H1 (cell line): ENCODE measurements at regions not wholly inside any gene's neighbourhood (a gene's known extent, or its start where the extent isn't known, plus 50 kb on each side); places are given as distances from the start of the nearest gene placed in this dataset.

ENCODE experiments used
- CTCF ChIA-PET: fragments of 300-600 bp; sonication (Branson Sonifier 250); formaldehyde crosslinking; loops from one replicate; lab custom pipeline; 2021; ENCODE audit not compliant: partially characterized antibody; lab: Charles Lee
- POLR2A ChIA-PET: fragments of 300-600 bp; sonication (Branson Sonifier 250); formaldehyde crosslinking; loops from one replicate; lab custom pipeline; 2021; ENCODE audit warnings: inconsistent platforms; ENCODE audit not compliant: partially characterized antibody; lab: Charles Lee
- DNase-seq, 2 experiments: peaks; one replicate each; pipeline versions ENCODE4 v3.0.0 to v3.0.0-alpha.2; 2010 to 2022; ENCODE audit warnings: low spot score in 2 of 2, low read depth in 1 of 2, mixed read lengths in 1 of 2
- FAIRE-seq: peaks from 2 replicates; lab custom pipeline; 2011; peaks lifted over from hg19 to GRCh38; lab: Jason Lieb, UNC
- H2AFZ ChIP-seq: 2 replicates; pipeline ENCODE4 v1.8.1; 2012; ENCODE audit warnings: low read length, inconsistent platforms
- H2AK5ac ChIP-seq: 2 replicates; pipeline ENCODE4 v1.6.1; 2013; ENCODE audit warnings: low read depth, low read length
- H2BK120ac ChIP-seq: replicated peaks from 2 replicates; pipeline ENCODE3; 2013; ENCODE audit warnings: low read depth, low read length, inconsistent platforms
- H2BK12ac ChIP-seq: 2 replicates; pipeline ENCODE4 v1.6.1; 2013; ENCODE audit warnings: low read depth, low read length
- H2BK15ac ChIP-seq: 2 replicates; pipeline ENCODE4 v1.6.1; 2013; ENCODE audit warnings: low read length
- H2BK20ac ChIP-seq: 2 replicates; pipeline ENCODE4 v1.6.1; 2013; ENCODE audit warnings: low read length
- H2BK5ac ChIP-seq: 2 replicates; pipeline ENCODE4 v1.6.1; 2013; ENCODE audit warnings: low read depth, low read length
- H3K14ac ChIP-seq: 2 replicates; pipeline ENCODE4 v1.6.1; 2013; ENCODE audit warnings: inconsistent platforms; ENCODE audit not compliant: insufficient read length
- H3K18ac ChIP-seq: 2 replicates; pipeline ENCODE4 v1.6.1; 2013; ENCODE audit warnings: low read length; ENCODE audit errors: extremely low read depth
- H3K23ac ChIP-seq: 2 replicates; pipeline ENCODE4 v1.6.1; 2013; ENCODE audit warnings: inconsistent platforms; ENCODE audit not compliant: insufficient read length
- H3K23me2 ChIP-seq: 2 replicates; pipeline ENCODE4 v1.6.1; 2013; ENCODE audit warnings: low read depth, low read length
- H3K27ac ChIP-seq: 2 replicates; pipeline ENCODE4 v1.6.1; 2011; ENCODE audit warnings: low read depth, low read length, inconsistent platforms
- H3K27me3 ChIP-seq, 4 experiments: replicated peaks in 1 of 4; 1 replicate in 1 of 4; 2 replicates in 3 of 4; pipeline versions ENCODE4 v1.6.1 to v1.8.1; 2011 to 2013; ENCODE audit warnings: low read length in 3 of 4, mild to moderate bottlenecking in 3 of 4, inconsistent platforms in 2 of 4, mixed read lengths in 2 of 4, moderate library complexity in 1 of 4; ENCODE audit not compliant: control insufficient read depth in 3 of 4, insufficient read depth in 3 of 4; ENCODE audit errors: extremely low read depth in 1 of 4
- H3K36me3 ChIP-seq, 4 experiments: 2 replicates each; pipeline versions ENCODE4 v1.6.1 to v1.8.1; 2011 to 2013; ENCODE audit warnings: mild to moderate bottlenecking in 4 of 4, low read length in 3 of 4, moderate library complexity in 2 of 4, control low read depth in 1 of 4, inconsistent platforms in 1 of 4; ENCODE audit not compliant: insufficient read depth in 4 of 4, control insufficient read depth in 2 of 4
- H3K4ac ChIP-seq: replicated peaks from 2 replicates; pipeline ENCODE3; 2013; ENCODE audit warnings: low read length, low read depth, mixed read lengths, inconsistent platforms; ENCODE audit not compliant: insufficient read length
- H3K4me1 ChIP-seq, 4 experiments: replicated peaks in 1 of 4; 1 replicate in 1 of 4; 2 replicates in 3 of 4; pipeline versions ENCODE4 v1.6.1 to v1.8.1; 2011 to 2013; ENCODE audit warnings: low read length in 3 of 4, inconsistent platforms in 2 of 4, mixed read lengths in 1 of 4; ENCODE audit not compliant: insufficient read depth in 4 of 4, control insufficient read depth in 3 of 4
- H3K4me2 ChIP-seq, 2 experiments: 2 replicates each; pipeline versions ENCODE4 v1.6.1 to v1.8.1; 2011 to 2013; ENCODE audit warnings: low read depth in 2 of 2, low read length in 2 of 2, control low read depth in 1 of 2, inconsistent platforms in 1 of 2, mild to moderate bottlenecking in 1 of 2; ENCODE audit not compliant: insufficient read depth in 1 of 2
- H3K4me3 ChIP-seq, 4 experiments: fragments of 200-600, 300-600 bp in 1 of 4; sonication (generic), shearing (Covaris generic), sonication (Bioruptor Twin) in 1 of 4; 2 replicates each; pipeline versions ENCODE4 v1.5.1 to v1.8.1; 2011 to 2016; ENCODE audit warnings: low read length in 4 of 4, low read depth in 3 of 4, control low read depth in 2 of 4, inconsistent platforms in 2 of 4, mild to moderate bottlenecking in 2 of 4, mixed read lengths in 1 of 4, moderate library complexity in 1 of 4; ENCODE audit not compliant: insufficient read depth in 2 of 4; ENCODE audit errors: extremely low read depth in 1 of 4
- H3K56ac ChIP-seq: replicated peaks from 2 replicates; pipeline ENCODE3; 2013; ENCODE audit warnings: low read depth, mild to moderate bottlenecking, mixed read lengths, low read length, inconsistent platforms; ENCODE audit not compliant: insufficient read length
- H3K79me1 ChIP-seq: 2 replicates; pipeline ENCODE4 v1.6.1; 2013; ENCODE audit warnings: low read depth, low read length, control low read depth
- H3K79me2 ChIP-seq, 2 experiments: 2 replicates each; pipeline versions ENCODE4 v1.6.1 to v1.8.1; 2012 to 2013; ENCODE audit warnings: low read length in 2 of 2, mild to moderate bottlenecking in 2 of 2, inconsistent platforms in 1 of 2; ENCODE audit not compliant: insufficient read depth in 2 of 2, control insufficient read depth in 1 of 2
- H3K9ac ChIP-seq, 4 experiments: replicated peaks in 1 of 4; 1 replicate in 1 of 4; 2 replicates in 3 of 4; pipeline versions ENCODE4 v1.6.1 to v1.8.1; 2011 to 2013; ENCODE audit warnings: low read depth in 3 of 4, low read length in 3 of 4, control low read depth in 2 of 4, mild to moderate bottlenecking in 2 of 4, moderate library complexity in 2 of 4, inconsistent platforms in 1 of 4; ENCODE audit errors: extremely low read depth in 1 of 4
- H3K9me3 ChIP-seq, 2 experiments: 2 replicates each; pipeline versions ENCODE4 v1.6.1 to v1.8.1; 2012 to 2013; ENCODE audit warnings: mild to moderate bottlenecking in 2 of 2, moderate library complexity in 2 of 2, control low read depth in 1 of 2, inconsistent platforms in 1 of 2, low read depth in 1 of 2, low read length in 1 of 2, mixed read lengths in 1 of 2; ENCODE audit not compliant: insufficient read depth in 2 of 2
- H4K20me1 ChIP-seq, 2 experiments: replicated peaks in 1 of 2; 2 replicates each; pipeline versions ENCODE3 to v1.8.1; 2011 to 2013; ENCODE audit warnings: inconsistent platforms in 2 of 2, low read length in 2 of 2, mild to moderate bottlenecking in 1 of 2; ENCODE audit not compliant: insufficient read depth in 2 of 2, control insufficient read depth in 1 of 2
- H4K5ac ChIP-seq: 2 replicates; pipeline ENCODE4 v1.6.1; 2013; ENCODE audit warnings: low read length, low read depth, mixed read lengths, inconsistent platforms; ENCODE audit not compliant: insufficient read length
- H4K8ac ChIP-seq: 2 replicates; pipeline ENCODE4 v1.8.0; 2013; ENCODE audit warnings: mild to moderate bottlenecking, moderate library complexity, low read length, inconsistent platforms; ENCODE audit not compliant: insufficient read depth; ENCODE audit errors: extremely low read depth
- H4K91ac ChIP-seq: replicated peaks from 2 replicates; pipeline ENCODE3; 2013; ENCODE audit warnings: low read length, mixed read lengths, inconsistent platforms; ENCODE audit not compliant: insufficient read length
- ASH2L ChIP-seq: fragments of 200-600, 300-600 bp; sonication (generic); IDR thresholded peaks from one replicate; pipeline ENCODE4 v1.7.1; 2017; ENCODE audit warnings: low read length
- BRCA1 ChIP-seq: IDR thresholded peaks from 2 replicates; pipeline ENCODE4 v1.6.1; 2012; ENCODE audit warnings: low read depth, low read length, improper control_type of control experiment
- CHD1 ChIP-seq: IDR thresholded peaks from 2 replicates; pipeline ENCODE4 v1.6.1; 2012; ENCODE audit warnings: low read depth, low read length, improper control_type of control experiment
- CTCF ChIP-seq, 3 experiments: IDR thresholded peaks; 1 replicate in 2 of 3; 2 replicates in 1 of 3; pipeline versions ENCODE4 v1.5.1 to v1.6.1; 2011; ENCODE audit warnings: low read length in 3 of 3, mild to moderate bottlenecking in 3 of 3, inconsistent platforms in 2 of 3, low read depth in 1 of 3, moderate library complexity in 1 of 3; ENCODE audit not compliant: insufficient read depth in 1 of 3; ENCODE audit errors: control extremely low read depth in 1 of 3
- NANOG ChIP-seq: IDR thresholded peaks from 2 replicates; pipeline ENCODE4 v1.6.1; 2011; ENCODE audit warnings: low read length, low read depth, mild to moderate bottlenecking, inconsistent platforms; ENCODE audit not compliant: insufficient read depth, poor library complexity, severe bottlenecking
- PHF8 ChIP-seq: fragments of 200-600 bp; sonication (generic); conservative IDR thresholded peaks from 2 replicates; pipeline ENCODE4 v1.7.1; 2012; ENCODE audit warnings: low read depth, mild to moderate bottlenecking, inconsistent platforms, low read length, moderate library complexity
- SIN3A ChIP-seq, 2 experiments: IDR thresholded peaks in 1 of 2; conservative IDR thresholded peaks in 1 of 2; 2 replicates each; pipeline ENCODE4 v1.6.1; 2011 to 2012; ENCODE audit warnings: low read length in 2 of 2, improper control_type of control experiment in 1 of 2, low read depth in 1 of 2, mild to moderate bottlenecking in 1 of 2
- SIRT6 ChIP-seq: IDR thresholded peaks from one replicate; pipeline ENCODE4 v1.7.1; 2012; ENCODE audit warnings: low read length, inconsistent platforms
- SIX5 ChIP-seq: IDR thresholded peaks from 2 replicates; pipeline ENCODE4 v1.6.1; 2011; ENCODE audit warnings: mild to moderate bottlenecking, low read depth, low read length
- SP2 ChIP-seq: IDR thresholded peaks from 2 replicates; pipeline ENCODE4 v1.6.1; 2012; ENCODE audit warnings: mild to moderate bottlenecking, low read length, inconsistent platforms
- WGBS, 2 experiments: shearing (Covaris generic) in 1 of 2; methylation state at CpG; one replicate each; pipeline versions ENCODE4 v1.1.6 to v1.1.7; 2013 to 2015; ENCODE audit warnings: low lambda C conversion rate in 2 of 2, mixed read lengths in 2 of 2, inconsistent platforms in 1 of 2, low coverage in 1 of 2, missing lambda C conversion rate in 1 of 2; ENCODE audit not compliant: insufficient replicate concordance in 2 of 2, insufficient coverage in 1 of 2, insufficient read length in 1 of 2; ENCODE audit errors: extremely low coverage in 1 of 2, missing lambda C conversion rate in 1 of 2; 5-methylcytosine and 5-hydroxymethylcytosine counted together

DNA sequence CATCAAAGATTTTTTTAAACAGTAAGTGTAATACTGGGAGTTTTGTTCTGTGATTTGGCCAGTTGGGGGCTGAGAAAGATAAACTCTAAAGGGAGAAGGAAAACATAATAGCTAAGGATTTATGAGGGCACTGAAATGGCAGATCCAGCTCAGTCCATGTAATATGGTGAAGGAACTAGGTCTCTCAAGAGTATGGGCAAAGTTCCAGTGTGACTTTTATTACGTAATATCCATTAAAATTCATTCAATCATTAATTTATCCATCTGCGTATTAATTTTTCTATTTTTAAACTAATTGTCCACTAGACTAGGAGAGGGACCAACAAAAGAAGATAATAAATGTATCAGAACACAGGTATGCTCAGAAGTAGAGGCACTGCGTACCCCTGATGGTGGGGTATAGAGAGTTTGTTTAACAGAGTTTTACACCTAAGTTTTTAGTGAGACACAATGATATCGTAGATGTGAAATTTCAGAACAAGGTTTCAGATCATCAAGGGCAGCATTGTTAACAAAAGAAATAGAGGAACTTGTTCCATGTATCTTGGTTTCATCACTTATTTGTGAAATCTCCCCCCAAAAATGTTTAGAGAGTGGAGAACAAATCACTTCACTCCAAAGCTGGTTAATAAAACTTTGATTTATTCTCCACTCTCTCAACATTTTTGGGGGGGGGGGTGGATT, 351.1 kb downstream of the GRXCR1 start:
- Histone ChIP-seq H4K5ac (no peak overlapping the region), H3K23me2 (no peaks in the 10 kb centered on the region), H3K27ac (no peak overlapping the region), H3K9me3 (no peaks in the 10 kb centered on the region), H2AFZ (no peak overlapping the region), H2BK15ac (no peak overlapping the region), H3K4me2 (no peak overlapping the region), H3K36me3 (no peaks in the 10 kb centered on the region), H3K14ac (no peak overlapping the region), H3K18ac (no peak overlapping the region), H3K23ac (no peak overlapping the region), H4K20me1 (no peaks in the 10 kb centered on the region), H2BK5ac (no peak overlapping the region), H3K79me2 (no peaks in the 10 kb centered on the region), H2BK20ac (no peak overlapping the region), H3K9ac (no peak overlapping the region), H3K27me3 (no peaks in the 10 kb centered on the region), H2AK5ac (no peak overlapping the region), H4K91ac (no peak overlapping the region), H3K56ac (no peak overlapping the region), H2BK12ac (no peak overlapping the region), H4K8ac (no peak overlapping the region), H3K79me1 (no peaks in the 10 kb centered on the region), H3K4ac (no peak overlapping the region), H3K4me3 (no peak overlapping the region), H2BK120ac (no peak overlapping the region), H3K4me1 (no peaks in the 10 kb centered on the region)
- DNase-seq (no peak), FAIRE-seq (no peak)
- 87% methylated on average over 4 of the region's 4 CpGs; no CpG with 5 or more reads in 1 of the 2 experiments for whole genome bisulfite sequencing, 2 experiments
- ChIA-PET POLR2A (no interaction called here), CTCF (no interaction called here)
- TF ChIP-seq ASH2L = no peak
- no peak for TF ChIP-seq CHD1
- TF ChIP-seq PHF8 = no peak
- no peak for TF ChIP-seq SIRT6
- no peak for TF ChIP-seq NANOG
- no peak for TF ChIP-seq BRCA1
- TF ChIP-seq SIX5 = no peak
- no peak for TF ChIP-seq SP2
- no peak for TF ChIP-seq CTCF (IDR thresholded peaks at IDR 0.05; ENCODE audit: control extremely low read depth in 1 of 3, insufficient read depth in 1 of 3, low read depth in 1 of 3, low read length in 3 of 3)
- no peak for TF ChIP-seq SIN3A (conservative IDR thresholded peaks at IDR 0.05 in 1 of 2, IDR thresholded peaks at IDR 0.05 in 1 of 2; ENCODE audit: low read depth in 1 of 2, low read length in 2 of 2)
